ENCODE measurements at regions not wholly inside any gene's neighbourhood (a gene's known extent, or its start where the extent isn't known, plus 50 kb on each side); places are given as distances from the start of the nearest gene placed in this dataset.

- H3K27ac ChIP-seq = no peak overlapping the region
- H3K36me3 ChIP-seq = no peaks in the 10 kb centered on the region
- TF ChIP-seq POLR2AphosphoS5 (IDR thresholded peaks at IDR 0.05) = no peak
- TF ChIP-seq POLR2A (IDR thresholded peaks at IDR 0.05) = no peak
- TF ChIP-seq, protein P1, sequence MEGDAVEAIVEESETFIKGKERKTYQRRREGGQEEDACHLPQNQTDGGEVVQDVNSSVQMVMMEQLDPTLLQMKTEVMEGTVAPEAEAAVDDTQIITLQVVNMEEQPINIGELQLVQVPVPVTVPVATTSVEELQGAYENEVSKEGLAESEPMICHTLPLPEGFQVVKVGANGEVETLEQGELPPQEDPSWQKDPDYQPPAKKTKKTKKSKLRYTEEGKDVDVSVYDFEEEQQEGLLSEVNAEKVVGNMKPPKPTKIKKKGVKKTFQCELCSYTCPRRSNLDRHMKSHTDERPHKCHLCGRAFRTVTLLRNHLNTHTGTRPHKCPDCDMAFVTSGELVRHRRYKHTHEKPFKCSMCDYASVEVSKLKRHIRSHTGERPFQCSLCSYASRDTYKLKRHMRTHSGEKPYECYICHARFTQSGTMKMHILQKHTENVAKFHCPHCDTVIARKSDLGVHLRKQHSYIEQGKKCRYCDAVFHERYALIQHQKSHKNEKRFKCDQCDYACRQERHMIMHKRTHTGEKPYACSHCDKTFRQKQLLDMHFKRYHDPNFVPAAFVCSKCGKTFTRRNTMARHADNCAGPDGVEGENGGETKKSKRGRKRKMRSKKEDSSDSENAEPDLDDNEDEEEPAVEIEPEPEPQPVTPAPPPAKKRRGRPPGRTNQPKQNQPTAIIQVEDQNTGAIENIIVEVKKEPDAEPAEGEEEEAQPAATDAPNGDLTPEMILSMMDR (IDR thresholded peaks at IDR 0.05) = no peak
- H3K27me3 ChIP-seq = no peaks in the 10 kb centered on the region
- H3K4me3 ChIP-seq = no peak overlapping the region
- no peaks in the 10 kb centered on the region for H3K4me1 ChIP-seq
- no peaks in the 10 kb centered on the region for H3K9me3 ChIP-seq
- no peak for DNase-seq (ENCODE audit: low spot score in 2 of 2)
- intact Hi-C loops (cut with DNase I; ENCODE audit: low total_unique reads) = no loop called here
Observed at GRCh38 chr4:65152205-65152604, 518.1 kb downstream of the EPHA5 start.

DNA sequence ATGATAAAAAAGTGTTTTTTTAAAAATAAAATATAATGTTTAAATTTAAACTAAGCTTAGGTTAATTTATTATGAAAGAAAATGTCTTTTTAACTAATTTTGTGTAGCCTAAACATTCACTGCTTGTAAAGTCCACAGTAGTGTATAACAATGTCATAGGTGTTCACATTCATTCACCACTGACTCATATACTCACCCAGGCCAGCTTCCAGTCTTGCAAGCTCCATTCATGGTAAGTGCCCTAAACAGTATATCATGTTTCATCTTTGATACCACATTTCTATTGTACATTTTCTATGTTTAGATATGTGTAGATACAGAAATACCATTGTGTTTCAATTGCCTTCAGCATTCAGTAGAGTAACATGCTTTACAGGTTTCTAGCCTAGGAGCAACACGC is 530.3 kb downstream of the EPHA5 start:
- no peak for DNase-seq (ENCODE audit: low spot score in 2 of 2)
- Histone ChIP-seq H3K36me3 (no peaks in the 10 kb centered on the region), H3K4me3 (no peak overlapping the region), H3K4me1 (no peaks in the 10 kb centered on the region), H3K9me3 (peaks cover 0 to 28% of the 10 kb centered on the region in 2 donors), H3K27ac (no peak overlapping the region), H3K27me3 (no peaks in the 10 kb centered on the region)
- intact Hi-C loops (cut with DNase I; ENCODE audit: low total_unique reads) = no loop called here
- TF ChIP-seq, protein P1 (IDR thresholded peaks at IDR 0.05) = no peak
- no peak for TF ChIP-seq POLR2AphosphoS5 (IDR thresholded peaks at IDR 0.05)

DNA sequence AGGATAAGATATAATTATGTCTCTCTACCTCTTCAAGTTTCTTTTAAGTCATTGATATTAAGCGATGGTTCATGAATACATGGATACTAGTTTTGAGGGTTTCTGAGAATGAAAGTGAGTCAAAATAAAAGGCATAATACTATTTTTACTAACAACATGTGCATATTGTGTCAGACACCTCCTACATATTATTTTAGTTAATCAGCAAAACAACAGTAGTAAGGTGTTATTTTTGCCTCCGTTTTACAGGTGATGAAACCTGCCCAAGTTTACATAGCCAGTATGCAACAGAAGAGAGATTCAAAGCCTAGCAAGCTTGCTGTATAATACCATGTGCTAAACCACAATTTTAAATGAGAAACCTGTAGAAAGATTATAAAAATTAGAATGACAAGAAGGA is 544.1 kb downstream of the EPHA5 start:
- H3K27ac ChIP-seq = no peak overlapping the region
- H3K4me3 ChIP-seq = no peak overlapping the region
- no peak for DNase-seq (ENCODE audit: low spot score in 2 of 2)
- no peak for TF ChIP-seq POLR2AphosphoS5 (IDR thresholded peaks at IDR 0.05)
- TF ChIP-seq, protein P1 (IDR thresholded peaks at IDR 0.05) = no peak
- TF ChIP-seq POLR2A (IDR thresholded peaks at IDR 0.05) = no peak
- H3K9me3 ChIP-seq = no peaks in the 10 kb centered on the region
- no peaks in the 10 kb centered on the region for H3K36me3 ChIP-seq
- no peaks in the 10 kb centered on the region for H3K27me3 ChIP-seq
- intact Hi-C loops (cut with DNase I; ENCODE audit: low total_unique reads) = no loop called here
- H3K4me1 ChIP-seq = no peaks in the 10 kb centered on the region

- TF ChIP-seq POLR2AphosphoS5 (IDR thresholded peaks at IDR 0.05) (no peak), POLR2A (IDR thresholded peaks at IDR 0.05) (no peak)
- TF ChIP-seq, protein P1 (IDR thresholded peaks at IDR 0.05) = no peak
- no peak overlapping the region for H3K27ac ChIP-seq
- no peaks in the 10 kb centered on the region for H3K4me1 ChIP-seq
- DNase-seq (ENCODE audit: low spot score in 2 of 2) = no peak
- no peak overlapping the region for H3K4me3 ChIP-seq
- no peaks in the 10 kb centered on the region for H3K27me3 ChIP-seq
- H3K36me3 ChIP-seq = no peaks in the 10 kb centered on the region
- no peaks in the 10 kb centered on the region for H3K9me3 ChIP-seq
- intact Hi-C loops (cut with DNase I; ENCODE audit: low total_unique reads) = no loop called here
Observed at GRCh38 chr4:65120287-65120686, 550.0 kb downstream of the EPHA5 start.

- H3K4me3 ChIP-seq = no peak overlapping the region
- H3K4me1 ChIP-seq = no peaks in the 10 kb centered on the region
- H3K36me3 ChIP-seq = no peaks in the 10 kb centered on the region
- H3K27me3 ChIP-seq = no peaks in the 10 kb centered on the region
- H3K9me3 ChIP-seq = peaks cover 0 to 4% of the 10 kb centered on the region in 2 donors
- DNase-seq (ENCODE audit: low spot score in 2 of 2) = no peak
- TF ChIP-seq POLR2A (IDR thresholded peaks at IDR 0.05) = no peak
- no peak for TF ChIP-seq POLR2AphosphoS5 (IDR thresholded peaks at IDR 0.05)
- TF ChIP-seq, protein P1 (IDR thresholded peaks at IDR 0.05) = no peak
- intact Hi-C loops (cut with DNase I; ENCODE audit: low total_unique reads) = no loop called here
- H3K27ac ChIP-seq = no peak overlapping the region
Observed at GRCh38 chr4:65102419-65102818, 567.9 kb downstream of the EPHA5 start.

All from breast epithelium (tissue), 4 donors.